HEK293 (cell line): ENCODE measurements at regions not wholly inside any gene's neighbourhood (a gene's known extent, or its start where the extent isn't known, plus 50 kb on each side); places are given as distances from the start of the nearest gene placed in this dataset.

Experiments
- EGR2 ChIP-seq: fragments of 450-650 bp; formaldehyde crosslinking; IDR thresholded peaks from 2 replicates; pipeline ENCODE4 v1.5.1; 2016; ENCODE audit warnings: low read depth, missing biosample characterization, missing genetic modification characterization
- FEZF1 ChIP-seq: fragments of 450-650 bp; formaldehyde crosslinking; IDR thresholded peaks from 2 replicates; pipeline ENCODE4 v1.5.1; 2016; ENCODE audit warnings: missing biosample characterization, missing genetic modification characterization
- GFI1B ChIP-seq: fragments of 450-650 bp; formaldehyde crosslinking; IDR thresholded peaks from 2 replicates; pipeline ENCODE4 v1.5.1; 2016; ENCODE audit warnings: missing biosample characterization, missing genetic modification characterization
- MZF1 ChIP-seq: fragments of 450-650 bp; formaldehyde crosslinking; IDR thresholded peaks from 2 replicates; pipeline ENCODE4 v1.5.1; 2017; ENCODE audit warnings: missing biosample characterization, missing genetic modification characterization, borderline replicate concordance
- PRDM10 ChIP-seq: fragments of 450-650 bp; formaldehyde crosslinking; IDR thresholded peaks from 2 replicates; pipeline ENCODE4 v1.5.1; 2016; ENCODE audit warnings: missing biosample characterization, missing genetic modification characterization
- SP2 ChIP-seq: fragments of 450-650 bp; formaldehyde crosslinking; IDR thresholded peaks from 2 replicates; pipeline ENCODE4 v1.5.1; 2016; ENCODE audit warnings: missing biosample characterization, missing genetic modification characterization
- SP7 ChIP-seq: fragments of 450-650 bp; formaldehyde crosslinking; IDR thresholded peaks from 2 replicates; pipeline ENCODE4 v1.5.1; 2016; ENCODE audit warnings: missing biosample characterization, missing genetic modification characterization
- YY1 ChIP-seq: fragments of 450-650 bp; formaldehyde crosslinking; IDR thresholded peaks from 2 replicates; pipeline ENCODE4 v1.5.1; 2018; ENCODE audit warnings: missing biosample characterization, missing genetic modification characterization
- ZBTB10 ChIP-seq: fragments of 450-650 bp; formaldehyde crosslinking; IDR thresholded peaks from 2 replicates; pipeline ENCODE4 v1.5.1; 2016; ENCODE audit warnings: missing biosample characterization, missing genetic modification characterization
- ZBTB44 ChIP-seq: fragments of 450-650 bp; IDR thresholded peaks from 2 replicates; pipeline ENCODE4 v1.5.1; 2018; ENCODE audit warnings: missing biosample characterization, mild to moderate bottlenecking, missing genetic modification characterization
- ZBTB8A ChIP-seq: fragments of 450-650 bp; formaldehyde crosslinking; IDR thresholded peaks from 2 replicates; pipeline ENCODE4 v1.5.1; 2016; ENCODE audit warnings: missing biosample characterization, missing genetic modification characterization
- ZEB2 ChIP-seq: fragments of 450-650 bp; formaldehyde crosslinking; IDR thresholded peaks from 2 replicates; pipeline ENCODE4 v1.5.1; 2016; ENCODE audit warnings: missing biosample characterization, missing genetic modification characterization
- ZFP3 ChIP-seq: fragments of 450-650 bp; formaldehyde crosslinking; IDR thresholded peaks from 2 replicates; pipeline ENCODE4 v1.5.1; 2016; ENCODE audit warnings: low read depth, missing biosample characterization, missing genetic modification characterization
- ZIC2 ChIP-seq: fragments of 450-650 bp; formaldehyde crosslinking; IDR thresholded peaks from 2 replicates; pipeline ENCODE4 v1.5.1; 2016; ENCODE audit warnings: missing biosample characterization, missing genetic modification characterization
- ZNF2 ChIP-seq: fragments of 450-650 bp; formaldehyde crosslinking; IDR thresholded peaks from 2 replicates; pipeline ENCODE4 v1.5.1; 2016; ENCODE audit warnings: missing biosample characterization, missing genetic modification characterization
- ZNF24 ChIP-seq: fragments of 450-650 bp; formaldehyde crosslinking; IDR thresholded peaks from 2 replicates; pipeline ENCODE4 v1.5.1; 2016; ENCODE audit warnings: missing biosample characterization, missing genetic modification characterization
- ZNF274 ChIP-seq, 2 experiments: fragments of 200-500 bp in 1 of 2; fragments of 450-650 bp in 1 of 2; sonication (Bioruptor generic) in 1 of 2; formaldehyde crosslinking in 1 of 2; IDR thresholded peaks; 2 replicates each; pipeline versions ENCODE4 v1.5.1 to v1.6.1; 2014 to 2016; ENCODE audit warnings: borderline replicate concordance in 1 of 2, inconsistent platforms in 1 of 2, low read length in 1 of 2, missing biosample characterization in 1 of 2, missing genetic modification characterization in 1 of 2
- ZNF394 ChIP-seq: fragments of 450-650 bp; formaldehyde crosslinking; IDR thresholded peaks from 2 replicates; pipeline ENCODE4 v1.5.1; 2016; ENCODE audit warnings: missing biosample characterization, missing genetic modification characterization, mild to moderate bottlenecking, moderate library complexity, borderline replicate concordance
- ZNF433 ChIP-seq: fragments of 450-650 bp; formaldehyde crosslinking; IDR thresholded peaks from 2 replicates; pipeline ENCODE4 v1.5.1; 2016; ENCODE audit warnings: missing biosample characterization, missing genetic modification characterization, low read depth
- ZNF549 ChIP-seq: fragments of 450-650 bp; IDR thresholded peaks from 2 replicates; pipeline ENCODE4 v1.5.1; 2018; ENCODE audit warnings: missing biosample characterization, missing genetic modification characterization, mild to moderate bottlenecking, inconsistent platforms, moderate library complexity
- ZNF555 ChIP-seq: fragments of 450-650 bp; formaldehyde crosslinking; conservative IDR thresholded peaks from 2 replicates; pipeline ENCODE4 v1.5.1; 2017; ENCODE audit warnings: missing biosample characterization, mild to moderate bottlenecking, missing genetic modification characterization, inconsistent platforms
- ZNF571 ChIP-seq: fragments of 450-650 bp; formaldehyde crosslinking; IDR thresholded peaks from 2 replicates; pipeline ENCODE4 v1.5.0; 2017; ENCODE audit warnings: missing biosample characterization, missing genetic modification characterization
- ZNF600 ChIP-seq: fragments of 450-650 bp; formaldehyde crosslinking; IDR thresholded peaks from 2 replicates; pipeline ENCODE4 v1.5.1; 2016; ENCODE audit warnings: missing biosample characterization, missing genetic modification characterization
- ZNF626 ChIP-seq: fragments of 450-650 bp; sonication (Bioruptor Pico); formaldehyde crosslinking; IDR thresholded peaks from 2 replicates; pipeline ENCODE4 v1.5.1; 2018; ENCODE audit warnings: missing biosample characterization, missing genetic modification characterization, inconsistent platforms
- ZNF629 ChIP-seq: fragments of 450-650 bp; formaldehyde crosslinking; IDR thresholded peaks from 2 replicates; pipeline ENCODE4 v1.5.1; 2017; ENCODE audit warnings: missing biosample characterization, missing genetic modification characterization
- ZNF785 ChIP-seq: fragments of 450-650 bp; formaldehyde crosslinking; IDR thresholded peaks from 2 replicates; pipeline ENCODE4 v1.5.1; 2016; ENCODE audit warnings: missing biosample characterization, missing genetic modification characterization
- ZNF791 ChIP-seq: fragments of 450-650 bp; formaldehyde crosslinking; IDR thresholded peaks from 2 replicates; pipeline ENCODE4 v1.5.1; 2016; ENCODE audit warnings: missing biosample characterization, missing genetic modification characterization
- ZNF837 ChIP-seq: fragments of 450-650 bp; formaldehyde crosslinking; IDR thresholded peaks from 2 replicates; pipeline ENCODE4 v1.5.1; 2016; ENCODE audit warnings: missing biosample characterization, missing genetic modification characterization
- ZNF843 ChIP-seq: fragments of 450-650 bp; formaldehyde crosslinking; IDR thresholded peaks from 2 replicates; pipeline ENCODE4 v1.5.1; 2016; ENCODE audit warnings: missing biosample characterization, missing genetic modification characterization
- ZSCAN16 ChIP-seq: fragments of 450-650 bp; formaldehyde crosslinking; IDR thresholded peaks from 2 replicates; pipeline ENCODE4 v1.5.1; 2016; ENCODE audit warnings: missing biosample characterization, missing genetic modification characterization
- ZSCAN30 ChIP-seq: fragments of 450-650 bp; IDR thresholded peaks from 2 replicates; pipeline ENCODE4 v1.5.1; 2018; ENCODE audit warnings: missing biosample characterization, mild to moderate bottlenecking, missing genetic modification characterization, moderate library complexity

GRCh38 chr9:94030318-94031179 is 53.7 kb upstream of the PTPDC1 start (continued):
- no peak for TF ChIP-seq ZSCAN16 (tag by site-specific recombination)
- TF ChIP-seq ZNF791 (tag by site-specific recombination), result no peak
- TF ChIP-seq ZNF274 (IDR thresholded peaks at IDR 0.05; ENCODE audit: low read length), result no peak
- TF ChIP-seq ZNF274 (tag by site-specific recombination; IDR thresholded peaks at IDR 0.05; ENCODE audit: borderline replicate concordance), result no peak
- TF ChIP-seq ZNF837, result no peak
- TF ChIP-seq MZF1 (tag by site-specific recombination), result no peak
- peak; percentile 32; the same call in 1 of the 2 replicates for TF ChIP-seq YY1 (tag by site-specific recombination)
- peak; percentile 26; the same call in 1 of the 2 replicates for TF ChIP-seq ZSCAN30
- TF ChIP-seq FEZF1 (tag by site-specific recombination), result no peak
- TF ChIP-seq ZNF785 (tag by site-specific recombination), result no peak
- TF ChIP-seq ZNF2 (tag by site-specific recombination), result peak; percentile 78
- TF ChIP-seq ZIC2 (tag by site-specific recombination), result peak; percentile 47; the same call in 1 of the 2 replicates
- TF ChIP-seq ZNF629 (tag by site-specific recombination), result peak; percentile 63
- no peak for TF ChIP-seq ZNF626 (tag by site-specific recombination)
- no peak for TF ChIP-seq ZNF24
- TF ChIP-seq SP7, result peak; percentile 75
- TF ChIP-seq ZFP3 (tag by site-specific recombination), result no peak
- peak; percentile 62; the same call in 1 of the 2 replicates for TF ChIP-seq ZBTB10 (tag by site-specific recombination)
- 0 out of 2 replicates have a peak, but pooled peaks have one; percentile 9 for TF ChIP-seq EGR2
- TF ChIP-seq ZNF600 (tag by site-specific recombination), result peak; percentile 94
- TF ChIP-seq GFI1B (tag by site-specific recombination), result no peak
- TF ChIP-seq ZNF394 (tag by site-specific recombination), result no peak
- peak; percentile 34; the same call in 1 of the 2 replicates for TF ChIP-seq ZEB2 (tag by site-specific recombination)
- TF ChIP-seq ZNF843 (tag by site-specific recombination), result 0 out of 2 replicates have a peak, but pooled peaks have one; percentile 58
- TF ChIP-seq ZNF555, result no peak
- TF ChIP-seq ZNF549 (tag by site-specific recombination), result 0 out of 2 replicates have a peak, but pooled peaks have one; percentile 7
- peak; percentile 57 for TF ChIP-seq SP2 (tag by site-specific recombination)
- peak; percentile 86 for TF ChIP-seq ZBTB8A (tag by site-specific recombination)
- TF ChIP-seq ZBTB44, result no peak
- no peak for TF ChIP-seq ZNF433 (tag by site-specific recombination)
- TF ChIP-seq ZNF571 (tag by site-specific recombination), result no peak
- peak; percentile 49; the same call in 1 of the 2 replicates for TF ChIP-seq PRDM10 (tag by site-specific recombination)
